SK-N-SH (cell line): ENCODE measurements at regions not wholly inside any gene's neighbourhood (a gene's known extent, or its start where the extent isn't known, plus 50 kb on each side); places are given as distances from the start of the nearest gene placed in this dataset.

ENCODE experiments used
- CTCF ChIA-PET: fragments of 300-600, 350-600 bp; formaldehyde crosslinking; extraction: SDS; loops from one replicate; lab custom pipeline; 2021; lab: Yijun Ruan, JAX
- POLR2A ChIA-PET: fragments of 350-600 bp; sonication (Branson Sonifier 250); formaldehyde crosslinking; extraction: SDS; loops from one replicate; lab custom pipeline; 2020; ENCODE audit warnings: antibody characterized with exemption, inconsistent platforms; lab: Yijun Ruan, JAX
- DNase-seq: peaks from one replicate; pipeline ENCODE4 v3.0.0; 2012
- H2AFZ ChIP-seq: fragments of 200-600 bp; sonication (generic); 2 replicates; pipeline ENCODE4 v1.8.1; 2016; ENCODE audit warnings: antibody characterized with exemption, mild to moderate bottlenecking, low read depth
- H3F3A ChIP-seq: fragments of 200-600 bp; sonication (generic); replicated peaks from 2 replicates; pipeline ENCODE3; 2016; ENCODE audit warnings: antibody characterized with exemption, mild to moderate bottlenecking; ENCODE audit not compliant: insufficient read depth
- H3K27ac ChIP-seq, 2 experiments: fragments of 200-500 bp in 1 of 2; fragments of 200-600 bp in 1 of 2; sonication (Bioruptor generic) in 1 of 2; sonication (generic), shearing (Covaris generic) in 1 of 2; 2 replicates each; pipeline versions ENCODE4 v1.5.1 to v1.6.1; 2014 to 2016; ENCODE audit warnings: low read depth in 2 of 2, inconsistent platforms in 1 of 2, low read length in 1 of 2, mild to moderate bottlenecking in 1 of 2, mixed read lengths in 1 of 2
- H3K27me3 ChIP-seq: fragments of 200-600 bp; sonication (generic), shearing (Covaris generic); 2 replicates; pipeline ENCODE4 v1.6.1; 2016; ENCODE audit warnings: mixed run types; ENCODE audit not compliant: insufficient read depth
- H3K36me3 ChIP-seq, 2 experiments: fragments of 200-500 bp in 1 of 2; fragments of 200-600 bp in 1 of 2; sonication (Bioruptor generic) in 1 of 2; sonication (generic) in 1 of 2; replicated peaks in 1 of 2; 2 replicates each; pipeline versions ENCODE3 to v1.5.1; 2014 to 2016; ENCODE audit warnings: low read length in 1 of 2, mild to moderate bottlenecking in 1 of 2; ENCODE audit not compliant: insufficient read depth in 2 of 2, control insufficient read depth in 1 of 2
- H3K4me1 ChIP-seq, 2 experiments: fragments of 200-500 bp in 1 of 2; fragments of 200-600 bp in 1 of 2; sonication (Bioruptor generic) in 1 of 2; sonication (generic), shearing (Covaris generic) in 1 of 2; 2 replicates each; pipeline versions ENCODE4 v1.5.1 to v1.6.1; 2014 to 2016; ENCODE audit warnings: low read depth in 1 of 2, low read length in 1 of 2, mixed run types in 1 of 2; ENCODE audit not compliant: insufficient read depth in 2 of 2, control insufficient read depth in 1 of 2
- H3K4me2 ChIP-seq: fragments of 200-600 bp; sonication (generic), shearing (Covaris generic); 2 replicates; pipeline ENCODE4 v1.6.1; 2017; ENCODE audit warnings: mixed run types
- H3K4me3 ChIP-seq, 2 experiments: fragments of 200-500 bp in 1 of 2; fragments of 200-600 bp in 1 of 2; sonication (Bioruptor generic) in 1 of 2; sonication (generic), shearing (Covaris generic) in 1 of 2; 2 replicates each; pipeline versions ENCODE4 v1.5.1 to v1.8.1; 2014 to 2016; ENCODE audit warnings: low read depth in 2 of 2, inconsistent platforms in 1 of 2, low read length in 1 of 2, mild to moderate bottlenecking in 1 of 2, mixed read lengths in 1 of 2, moderate library complexity in 1 of 2
- H3K79me2 ChIP-seq: fragments of 200-600 bp; sonication (generic); 2 replicates; pipeline ENCODE4 v1.8.1; 2017; ENCODE audit warnings: mild to moderate bottlenecking; ENCODE audit not compliant: insufficient read depth
- H3K9ac ChIP-seq: fragments of 200-600 bp; sonication (generic); 2 replicates; pipeline ENCODE4 v1.6.1; 2017; ENCODE audit warnings: mixed run types
- H3K9me2 ChIP-seq: fragments of 200-600 bp; sonication (generic); 2 replicates; pipeline ENCODE4 v1.6.1; 2017; ENCODE audit warnings: mixed run types
- H3K9me3 ChIP-seq: fragments of 200-600 bp; sonication (generic); 2 replicates; pipeline ENCODE4 v1.6.1; 2017; ENCODE audit warnings: mixed run types, mild to moderate bottlenecking, moderate library complexity
- H4K20me1 ChIP-seq: fragments of 200-600 bp; sonication (generic); 2 replicates; pipeline ENCODE4 v1.6.1; 2017; ENCODE audit warnings: mild to moderate bottlenecking, mixed run types; ENCODE audit not compliant: insufficient read depth
- ELF1 ChIP-seq: IDR thresholded peaks from 2 replicates; pipeline ENCODE4 v1.4.0; 2012
- EZH2phosphoT487 ChIP-seq: fragments of 200-600 bp; sonication (generic); IDR thresholded peaks from 2 replicates; pipeline ENCODE4 v1.6.1; 2017; ENCODE audit warnings: low read depth, mixed run types, mild to moderate bottlenecking, antibody characterized with exemption, moderate library complexity, borderline replicate concordance
- FOSL2 ChIP-seq: IDR thresholded peaks from 2 replicates; pipeline ENCODE4 v1.4.0; 2012; ENCODE audit warnings: low read depth, mild to moderate bottlenecking, moderate library complexity, borderline replicate concordance
- FOXJ3 ChIP-seq: sonication (generic); formaldehyde crosslinking; IDR thresholded peaks from 2 replicates; pipeline ENCODE4 v1.5.1; 2020; ENCODE audit warnings: mild to moderate bottlenecking, missing genetic modification reagents
- GABPA ChIP-seq: IDR thresholded peaks from 2 replicates; pipeline ENCODE4 v1.4.0; 2012; ENCODE audit warnings: low read depth, mild to moderate bottlenecking
- NFIC ChIP-seq: IDR thresholded peaks from 2 replicates; pipeline ENCODE4 v1.4.0; 2012; ENCODE audit warnings: borderline replicate concordance
- NRF1 ChIP-seq: IDR thresholded peaks from 2 replicates; pipeline ENCODE4 v1.6.1; 2012; ENCODE audit warnings: low read depth, mild to moderate bottlenecking, low read length
- POLR2AphosphoS5 ChIP-seq: IDR thresholded peaks from 2 replicates; pipeline ENCODE4 v1.6.1; 2012; ENCODE audit warnings: low read depth, low read length
- RAD21 ChIP-seq: IDR thresholded peaks from 2 replicates; pipeline ENCODE4 v1.6.1; 2012; ENCODE audit warnings: mild to moderate bottlenecking, low read length
- RFX5 ChIP-seq: IDR thresholded peaks from 2 replicates; pipeline ENCODE4 v1.6.1; 2012; ENCODE audit warnings: mild to moderate bottlenecking, improper control_type of control experiment, low read length
- RXRA ChIP-seq: IDR thresholded peaks from 2 replicates; pipeline ENCODE4 v1.4.0; 2012; ENCODE audit warnings: low read depth, mild to moderate bottlenecking, borderline replicate concordance
- SIN3A ChIP-seq: IDR thresholded peaks from 2 replicates; pipeline ENCODE4 v1.6.1; 2012; ENCODE audit warnings: low read depth, mild to moderate bottlenecking, low read length, moderate library complexity, borderline replicate concordance
- SMC3 ChIP-seq: IDR thresholded peaks from 2 replicates; pipeline ENCODE4 v1.6.1; 2012; ENCODE audit warnings: low read depth, low read length, improper control_type of control experiment
- TAF1 ChIP-seq: IDR thresholded peaks from 2 replicates; pipeline ENCODE4 v1.6.1; 2012; ENCODE audit warnings: low read depth, mild to moderate bottlenecking, low read length, moderate library complexity, borderline replicate concordance
- TCF12 ChIP-seq: IDR thresholded peaks from 2 replicates; pipeline ENCODE4 v1.4.0; 2012
- TEAD4 ChIP-seq: IDR thresholded peaks from 2 replicates; pipeline ENCODE4 v1.4.0; 2012; ENCODE audit warnings: mild to moderate bottlenecking, borderline replicate concordance; ENCODE audit not compliant: insufficient read depth
- WGBS: methylation state at CpG from one replicate; pipeline ENCODE4 v1.1.6; 2017; ENCODE audit warnings: low lambda C conversion rate; 5-methylcytosine and 5-hydroxymethylcytosine counted together
- TF ChIP-seq, protein P1 (sequence below): fragments of 150-350 bp; IDR thresholded peaks from 2 replicates; pipeline ENCODE4 v1.6.1; 2016; ENCODE audit warnings: mild to moderate bottlenecking, low read depth, low read length
- TF ChIP-seq, protein P2 (sequence below): IDR thresholded peaks from 2 replicates; pipeline ENCODE4; 2012
- TF ChIP-seq, protein P3 (sequence below): IDR thresholded peaks from 2 replicates; pipeline ENCODE4 v1.4.0; 2012; ENCODE audit warnings: low read depth
- TF ChIP-seq, protein P4 (sequence below): fragments of 150-350 bp; IDR thresholded peaks from 2 replicates; pipeline ENCODE4 v1.6.1; 2017; ENCODE audit warnings: antibody characterized with exemption, low read length, low read depth, borderline replicate concordance
- TF ChIP-seq, protein P5 (sequence below): IDR thresholded peaks from 2 replicates; pipeline ENCODE4 v1.4.0; 2012; ENCODE audit warnings: low read depth, borderline replicate concordance

DNA sequence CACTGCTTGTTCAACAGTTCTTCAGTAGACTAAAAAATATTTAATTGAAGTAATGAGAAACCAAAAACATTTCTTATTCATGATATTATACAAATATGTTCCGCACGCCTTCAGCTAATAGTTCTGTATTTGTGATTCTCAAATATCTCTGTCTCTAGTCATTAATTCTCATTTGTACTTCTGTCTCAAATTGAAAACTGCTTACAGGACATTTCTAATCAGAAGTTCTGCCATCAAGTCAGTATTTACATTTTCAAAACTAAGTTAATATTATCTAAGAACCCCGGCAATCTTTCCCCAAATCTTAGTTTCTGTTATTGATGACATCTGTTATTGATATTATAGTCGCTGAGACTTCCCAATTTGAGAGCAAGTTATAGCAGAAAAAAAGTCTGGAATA, 78.6 kb upstream of the PGRMC2 start:
- Histone ChIP-seq H3F3A (no peaks in the 10 kb centered on the region), H3K27me3 (no peaks in the 10 kb centered on the region), H3K79me2 (no peaks in the 10 kb centered on the region), H3K4me2 (no peak overlapping the region), H3K9me2 (no peaks in the 10 kb centered on the region), H3K9ac (no peak overlapping the region), H3K4me1 (peaks cover 0 to 4% of the 10 kb centered on the region in 2 experiments; a peak in 2 of 4 replicates), H3K27ac (no peak overlapping the region), H3K9me3 (no peaks in the 10 kb centered on the region), H3K4me3 (no peak overlapping the region), H2AFZ (no peak overlapping the region), H3K36me3 (no peaks in the 10 kb centered on the region), H4K20me1 (no peaks in the 10 kb centered on the region)
- 92% methylated on average over 4 of the region's 4 CpGs for WGBS
- POLR2A ChIA-PET, result no interaction called here
- no peak for TF ChIP-seq SIN3A
- TF ChIP-seq EZH2phosphoT487, result no peak
- no peak for TF ChIP-seq TCF12
- TF ChIP-seq, protein P1, sequence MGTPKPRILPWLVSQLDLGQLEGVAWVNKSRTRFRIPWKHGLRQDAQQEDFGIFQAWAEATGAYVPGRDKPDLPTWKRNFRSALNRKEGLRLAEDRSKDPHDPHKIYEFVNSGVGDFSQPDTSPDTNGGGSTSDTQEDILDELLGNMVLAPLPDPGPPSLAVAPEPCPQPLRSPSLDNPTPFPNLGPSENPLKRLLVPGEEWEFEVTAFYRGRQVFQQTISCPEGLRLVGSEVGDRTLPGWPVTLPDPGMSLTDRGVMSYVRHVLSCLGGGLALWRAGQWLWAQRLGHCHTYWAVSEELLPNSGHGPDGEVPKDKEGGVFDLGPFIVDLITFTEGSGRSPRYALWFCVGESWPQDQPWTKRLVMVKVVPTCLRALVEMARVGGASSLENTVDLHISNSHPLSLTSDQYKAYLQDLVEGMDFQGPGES, result no peak
- TF ChIP-seq, protein P2, sequence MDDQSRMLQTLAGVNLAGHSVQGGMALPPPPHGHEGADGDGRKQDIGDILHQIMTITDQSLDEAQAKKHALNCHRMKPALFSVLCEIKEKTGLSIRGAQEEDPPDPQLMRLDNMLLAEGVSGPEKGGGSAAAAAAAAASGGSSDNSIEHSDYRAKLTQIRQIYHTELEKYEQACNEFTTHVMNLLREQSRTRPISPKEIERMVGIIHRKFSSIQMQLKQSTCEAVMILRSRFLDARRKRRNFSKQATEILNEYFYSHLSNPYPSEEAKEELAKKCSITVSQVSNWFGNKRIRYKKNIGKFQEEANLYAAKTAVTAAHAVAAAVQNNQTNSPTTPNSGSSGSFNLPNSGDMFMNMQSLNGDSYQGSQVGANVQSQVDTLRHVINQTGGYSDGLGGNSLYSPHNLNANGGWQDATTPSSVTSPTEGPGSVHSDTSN, result no peak
- TF ChIP-seq FOSL2, result no peak
- TF ChIP-seq SMC3, result no peak
- TF ChIP-seq ELF1, result no peak
- TF ChIP-seq GABPA, result no peak
- no peak for TF ChIP-seq RXRA
- no peak for TF ChIP-seq RFX5
- no peak for TF ChIP-seq TAF1
- no peak for TF ChIP-seq NRF1
- no peak for TF ChIP-seq TEAD4
- no peak for TF ChIP-seq POLR2AphosphoS5
- TF ChIP-seq, protein P3, sequence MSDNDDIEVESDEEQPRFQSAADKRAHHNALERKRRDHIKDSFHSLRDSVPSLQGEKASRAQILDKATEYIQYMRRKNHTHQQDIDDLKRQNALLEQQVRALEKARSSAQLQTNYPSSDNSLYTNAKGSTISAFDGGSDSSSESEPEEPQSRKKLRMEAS, result no peak
- no peak for TF ChIP-seq NFIC
- no peak for DNase-seq
- CTCF ChIA-PET, result interaction anchor here (0.9 to 2.0 kb wide), 2 partner anchors 11 to 14 kb away, joined by 3 to 5 read pairs; no protein-coding TSS in a partner anchor

DNA sequence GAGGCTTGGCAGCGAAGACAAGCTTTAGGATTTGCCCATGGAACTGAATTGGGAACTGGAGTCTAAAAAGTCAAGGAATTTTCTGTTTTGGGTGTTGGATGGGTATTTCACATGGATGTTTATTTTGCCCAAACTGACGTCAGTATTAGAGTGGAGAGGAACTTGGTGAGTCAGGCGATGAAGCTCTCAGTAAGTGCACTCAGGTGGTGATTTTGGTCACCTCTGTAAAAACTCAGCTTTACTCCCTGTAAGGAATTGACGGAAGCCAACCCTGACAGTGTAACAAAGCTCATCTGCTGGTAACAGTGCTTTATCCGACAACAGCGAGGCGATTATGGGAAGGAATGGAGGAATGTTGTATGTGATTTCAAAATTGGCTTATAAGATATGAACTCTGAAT, 77.0 kb upstream of the PGRMC2 start:
- Histone ChIP-seq H3K9ac (no peak overlapping the region), H3K27me3 (no peaks in the 10 kb centered on the region), H3F3A (no peaks in the 10 kb centered on the region), H3K4me2 (no peak overlapping the region), H2AFZ (no peak overlapping the region), H3K79me2 (no peaks in the 10 kb centered on the region), H3K9me3 (no peaks in the 10 kb centered on the region), H3K36me3 (no peaks in the 10 kb centered on the region), H3K27ac (no peak overlapping the region), H4K20me1 (no peaks in the 10 kb centered on the region), H3K4me3 (no peak overlapping the region), H3K9me2 (no peaks in the 10 kb centered on the region), H3K4me1 (peaks cover 0 to 4% of the 10 kb centered on the region in 2 experiments; a peak in 2 of 4 replicates)
- ChIA-PET POLR2A (no interaction called here), CTCF (interaction anchor here (0.9 to 1.4 kb wide), 3 partner anchors 15 to 89 kb away, joined by 3 to 4 read pairs (median 3); no protein-coding TSS in a partner anchor)
- no peak for DNase-seq
- WGBS, result 87% methylated on average over 7 of the region's 7 CpGs
- TF ChIP-seq POLR2AphosphoS5 (no peak), TCF12 (no peak), NFIC (no peak), SMC3 (no peak), RAD21 (no peak), NRF1 (no peak), FOXJ3 (CRISPR knock-in tag) (no peak)
- TF ChIP-seq, protein P4, sequence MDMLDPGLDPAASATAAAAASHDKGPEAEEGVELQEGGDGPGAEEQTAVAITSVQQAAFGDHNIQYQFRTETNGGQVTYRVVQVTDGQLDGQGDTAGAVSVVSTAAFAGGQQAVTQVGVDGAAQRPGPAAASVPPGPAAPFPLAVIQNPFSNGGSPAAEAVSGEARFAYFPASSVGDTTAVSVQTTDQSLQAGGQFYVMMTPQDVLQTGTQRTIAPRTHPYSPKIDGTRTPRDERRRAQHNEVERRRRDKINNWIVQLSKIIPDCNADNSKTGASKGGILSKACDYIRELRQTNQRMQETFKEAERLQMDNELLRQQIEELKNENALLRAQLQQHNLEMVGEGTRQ, result no peak
- TF ChIP-seq, protein P5, sequence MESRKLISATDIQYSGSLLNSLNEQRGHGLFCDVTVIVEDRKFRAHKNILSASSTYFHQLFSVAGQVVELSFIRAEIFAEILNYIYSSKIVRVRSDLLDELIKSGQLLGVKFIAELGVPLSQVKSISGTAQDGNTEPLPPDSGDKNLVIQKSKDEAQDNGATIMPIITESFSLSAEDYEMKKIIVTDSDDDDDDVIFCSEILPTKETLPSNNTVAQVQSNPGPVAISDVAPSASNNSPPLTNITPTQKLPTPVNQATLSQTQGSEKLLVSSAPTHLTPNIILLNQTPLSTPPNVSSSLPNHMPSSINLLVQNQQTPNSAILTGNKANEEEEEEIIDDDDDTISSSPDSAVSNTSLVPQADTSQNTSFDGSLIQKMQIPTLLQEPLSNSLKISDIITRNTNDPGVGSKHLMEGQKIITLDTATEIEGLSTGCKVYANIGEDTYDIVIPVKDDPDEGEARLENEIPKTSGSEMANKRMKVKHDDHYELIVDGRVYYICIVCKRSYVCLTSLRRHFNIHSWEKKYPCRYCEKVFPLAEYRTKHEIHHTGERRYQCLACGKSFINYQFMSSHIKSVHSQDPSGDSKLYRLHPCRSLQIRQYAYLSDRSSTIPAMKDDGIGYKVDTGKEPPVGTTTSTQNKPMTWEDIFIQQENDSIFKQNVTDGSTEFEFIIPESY, result no peak
- TF ChIP-seq, protein P1, result no peak
- TF ChIP-seq, protein P2, result no peak
